ENCODE measurements at regions not wholly inside any gene's neighbourhood (a gene's known extent, or its start where the extent isn't known, plus 50 kb on each side); places are given as distances from the start of the nearest gene placed in this dataset.

GRCh38 chrX:77009691-77010090 is 437.5 kb upstream of the FGF16 start:
- TF ChIP-seq CTCF (tag by site-specific recombination; IDR thresholded peaks at IDR 0.05) = no peak
- no peak for TF ChIP-seq KLF10 (tag by site-specific recombination; IDR thresholded peaks at IDR 0.05)
- TF ChIP-seq GLIS2 (tag by site-specific recombination; IDR thresholded peaks at IDR 0.05) = no peak
- TF ChIP-seq ZNF121 (tag by site-specific recombination; IDR thresholded peaks at IDR 0.05) = no peak
- no peak for TF ChIP-seq ZNF266 (tag by site-specific recombination; IDR thresholded peaks at IDR 0.05; ENCODE audit: low read depth)
- TF ChIP-seq ZNF202 (tag by site-specific recombination; IDR thresholded peaks at IDR 0.05; ENCODE audit: borderline replicate concordance) = no peak
